MM.1S (cell line): ENCODE measurements at regions not wholly inside any gene's neighbourhood (a gene's known extent, or its start where the extent isn't known, plus 50 kb on each side); places are given as distances from the start of the nearest gene placed in this dataset.

Experiments used
- DNase-seq: peaks from one replicate; pipeline ENCODE4 v3.0.0-alpha.2; 2015
- H2AFZ ChIP-seq: fragments of 300-600 bp; sonication (generic); 2 replicates; pipeline ENCODE4 v1.6.0; 2016; ENCODE audit warnings: antibody characterized with exemption, low read length
- H3F3A ChIP-seq: fragments of 300-600 bp; sonication (generic); 2 replicates; pipeline ENCODE4 v1.6.1; 2016; ENCODE audit warnings: mild to moderate bottlenecking, antibody characterized with exemption, low read length, moderate library complexity, mixed read lengths; ENCODE audit not compliant: insufficient read depth
- H3K27ac ChIP-seq: fragments of 300-600 bp; sonication (generic); 2 replicates; pipeline ENCODE4 v1.5.1; 2016; ENCODE audit warnings: mild to moderate bottlenecking, low read length
- H3K27me3 ChIP-seq: fragments of 300-600 bp; sonication (generic); replicated peaks from 2 replicates; pipeline ENCODE4 v1.6.0; 2016; ENCODE audit warnings: low read length; ENCODE audit not compliant: insufficient read depth
- H3K36me3 ChIP-seq: fragments of 300-600 bp; sonication (generic); replicated peaks from 2 replicates; pipeline ENCODE4 v1.6.1; 2016; ENCODE audit warnings: mild to moderate bottlenecking, low read length, mixed read lengths; ENCODE audit not compliant: insufficient read depth
- H3K4me1 ChIP-seq: fragments of 300-600 bp; sonication (generic); 2 replicates; pipeline ENCODE4 v1.6.1; 2016; ENCODE audit warnings: low read length, mixed read lengths
- H3K4me2 ChIP-seq: fragments of 300-600 bp; sonication (generic); 2 replicates; pipeline ENCODE4 v1.6.0; 2016; ENCODE audit warnings: low read depth, low read length
- H3K4me3 ChIP-seq: fragments of 300-600 bp; sonication (generic); 2 replicates; pipeline ENCODE4 v1.5.1; 2016; ENCODE audit warnings: low read length, mixed read lengths
- H3K79me2 ChIP-seq: fragments of 300-600 bp; sonication (generic); 2 replicates; pipeline ENCODE4 v1.6.1; 2016; ENCODE audit warnings: mixed run types, low read length, mixed read lengths
- H3K9ac ChIP-seq: fragments of 300-600 bp; sonication (generic); 2 replicates; pipeline ENCODE4 v1.6.1; 2016; ENCODE audit warnings: low read length, mixed read lengths
- H3K9me2 ChIP-seq: fragments of 300-600 bp; sonication (generic); replicated peaks from 2 replicates; pipeline ENCODE4 v1.6.1; 2016; ENCODE audit warnings: mild to moderate bottlenecking, low read length, mixed read lengths; ENCODE audit not compliant: insufficient read depth
- H3K9me3 ChIP-seq: fragments of 300-600 bp; sonication (generic); replicated peaks from 2 replicates; pipeline ENCODE4 v1.6.1; 2016; ENCODE audit warnings: mild to moderate bottlenecking, low read length, mixed read lengths; ENCODE audit not compliant: insufficient read depth
- H4K20me1 ChIP-seq: fragments of 300-600 bp; sonication (generic); 2 replicates; pipeline ENCODE4 v1.6.1; 2016; ENCODE audit warnings: mild to moderate bottlenecking, low read length, moderate library complexity, mixed read lengths; ENCODE audit not compliant: insufficient read depth
- EZH2 ChIP-seq: fragments of 300-600 bp; sonication (generic); optimal IDR thresholded peaks from 2 replicates; pipeline ENCODE3; 2017; ENCODE audit warnings: low read depth, mild to moderate bottlenecking, antibody characterized with exemption, low read length, mixed read lengths
- EZH2phosphoT487 ChIP-seq: fragments of 300-600 bp; sonication (generic); IDR thresholded peaks from 2 replicates; pipeline ENCODE4 v1.6.1; 2018; ENCODE audit warnings: antibody characterized with exemption, low read length
- TF ChIP-seq, protein P1 (sequence below): fragments of 300-600 bp; sonication (generic); IDR thresholded peaks from 2 replicates; pipeline ENCODE4 v1.5.1; 2016; ENCODE audit warnings: antibody characterized with exemption, low read length, mixed read lengths

GRCh38 chr1:5779608-5780323 is 212.5 kb downstream of the NPHP4 start:
- no peak for DNase-seq

GRCh38 chr1:5776035-5776550 is 216.1 kb downstream of the NPHP4 start:
- Histone ChIP-seq H4K20me1 (no peaks in the 10 kb centered on the region), H3K36me3 (no peaks in the 10 kb centered on the region), H3K79me2 (no peaks in the 10 kb centered on the region), H3K27ac (no peak overlapping the region), H3K27me3 (peaks cover 93% of the 10 kb centered on the region), H3K9me2 (no peaks in the 10 kb centered on the region), H2AFZ (no peak overlapping the region), H3K4me3 (no peak overlapping the region), H3K9me3 (no peaks in the 10 kb centered on the region), H3F3A (no peaks in the 10 kb centered on the region), H3K4me1 (no peaks in the 10 kb centered on the region), H3K9ac (no peak overlapping the region), H3K4me2 (no peak overlapping the region)
- DNase-seq: no peak
- TF ChIP-seq, protein P1, sequence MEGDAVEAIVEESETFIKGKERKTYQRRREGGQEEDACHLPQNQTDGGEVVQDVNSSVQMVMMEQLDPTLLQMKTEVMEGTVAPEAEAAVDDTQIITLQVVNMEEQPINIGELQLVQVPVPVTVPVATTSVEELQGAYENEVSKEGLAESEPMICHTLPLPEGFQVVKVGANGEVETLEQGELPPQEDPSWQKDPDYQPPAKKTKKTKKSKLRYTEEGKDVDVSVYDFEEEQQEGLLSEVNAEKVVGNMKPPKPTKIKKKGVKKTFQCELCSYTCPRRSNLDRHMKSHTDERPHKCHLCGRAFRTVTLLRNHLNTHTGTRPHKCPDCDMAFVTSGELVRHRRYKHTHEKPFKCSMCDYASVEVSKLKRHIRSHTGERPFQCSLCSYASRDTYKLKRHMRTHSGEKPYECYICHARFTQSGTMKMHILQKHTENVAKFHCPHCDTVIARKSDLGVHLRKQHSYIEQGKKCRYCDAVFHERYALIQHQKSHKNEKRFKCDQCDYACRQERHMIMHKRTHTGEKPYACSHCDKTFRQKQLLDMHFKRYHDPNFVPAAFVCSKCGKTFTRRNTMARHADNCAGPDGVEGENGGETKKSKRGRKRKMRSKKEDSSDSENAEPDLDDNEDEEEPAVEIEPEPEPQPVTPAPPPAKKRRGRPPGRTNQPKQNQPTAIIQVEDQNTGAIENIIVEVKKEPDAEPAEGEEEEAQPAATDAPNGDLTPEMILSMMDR: no peak
- TF ChIP-seq EZH2phosphoT487 (no peak), EZH2 (no peak)

More at GRCh38 chr1:5779608-5780323, 212.5 kb downstream of the NPHP4 start:
- no peaks in the 10 kb centered on the region for H3K36me3 ChIP-seq
- no peaks in the 10 kb centered on the region for H4K20me1 ChIP-seq
- peaks cover 78% of the 10 kb centered on the region for H3K27me3 ChIP-seq
- no peak overlapping the region for H3K4me2 ChIP-seq
- H2AFZ ChIP-seq: no peak overlapping the region
- H3F3A ChIP-seq: no peaks in the 10 kb centered on the region
- no peaks in the 10 kb centered on the region for H3K9me2 ChIP-seq
- H3K4me1 ChIP-seq: no peaks in the 10 kb centered on the region
- H3K4me3 ChIP-seq: no peak overlapping the region
- H3K27ac ChIP-seq: no peak overlapping the region
- H3K79me2 ChIP-seq: no peaks in the 10 kb centered on the region
- no peak overlapping the region for H3K9ac ChIP-seq
- no peaks in the 10 kb centered on the region for H3K9me3 ChIP-seq
- no peak for TF ChIP-seq EZH2phosphoT487
- TF ChIP-seq, protein P1: no peak
- no peak for TF ChIP-seq EZH2

- no peaks in the 10 kb centered on the region for H3K79me2 ChIP-seq
- no peak overlapping the region for H3K27ac ChIP-seq
- H3K4me1 ChIP-seq: no peaks in the 10 kb centered on the region
- H3K27me3 ChIP-seq: peaks cover 99% of the 10 kb centered on the region
- H4K20me1 ChIP-seq: no peaks in the 10 kb centered on the region
- no peaks in the 10 kb centered on the region for H3F3A ChIP-seq
- no peaks in the 10 kb centered on the region for H3K9me2 ChIP-seq
- no peaks in the 10 kb centered on the region for H3K9me3 ChIP-seq
- TF ChIP-seq EZH2phosphoT487: no peak
- TF ChIP-seq EZH2: no peak
- TF ChIP-seq, protein P1: no peak
- no peak overlapping the region for H3K9ac ChIP-seq
- DNase-seq: no peak
- no peak overlapping the region for H2AFZ ChIP-seq
- no peaks in the 10 kb centered on the region for H3K36me3 ChIP-seq
- H3K4me3 ChIP-seq: no peak overlapping the region
- no peak overlapping the region for H3K4me2 ChIP-seq
Measured at GRCh38 chr1:5774019-5774418, 218.2 kb downstream of the NPHP4 start.
